Testis (tissue), 2 donors: ENCODE measurements at regions not wholly inside any gene's neighbourhood (a gene's known extent, or its start where the extent isn't known, plus 50 kb on each side); places are given as distances from the start of the nearest gene placed in this dataset.

Experiments used
- DNase-seq: peaks from one replicate; pipeline ENCODE4 v3.0.0-alpha.2; 2019
- H3K27ac ChIP-seq, 2 donors: fragments of 200-600 bp; sonication (generic); one replicate each; pipeline ENCODE4 v1.5.1; 2019
- H3K27me3 ChIP-seq: fragments of 200-600 bp; sonication (generic); one replicate; pipeline ENCODE4 v1.5.1; 2019
- H3K36me3 ChIP-seq: fragments of 200-600 bp; sonication (generic); one replicate; pipeline ENCODE4 v1.5.1; 2017; ENCODE audit warnings: low read depth; ENCODE audit errors: missing control alignments
- H3K4me1 ChIP-seq: fragments of 200-600 bp; sonication (generic); one replicate; pipeline ENCODE4 v1.5.1; 2019
- H3K4me3 ChIP-seq, 2 donors: fragments of 200-600 bp; sonication (generic); one replicate each; pipeline ENCODE4 v1.5.1; 2017 to 2019
- H3K9me3 ChIP-seq: fragments of 200-600 bp; sonication (generic); one replicate; pipeline ENCODE4 v1.5.1; 2017
- POLR2A ChIP-seq: fragments of 450-650 bp; IDR thresholded peaks from one replicate; pipeline ENCODE4 v1.6.1; 2017; ENCODE audit warnings: antibody characterized with exemption, mild to moderate bottlenecking, moderate library complexity
- WGBS, 2 donors: methylation state at CpG; one replicate each; pipeline ENCODE4 v1.1.5; 2018; 5-methylcytosine and 5-hydroxymethylcytosine counted together
- intact Hi-C: fragments of 100-400 bp; cut with DNase I; formaldehyde crosslinking; loops from one replicate; pipeline ENCODE4 v1.15.1; 2023; ENCODE audit warnings: low total_unique reads
- TF ChIP-seq, protein P1 (sequence below), 3 experiments: fragments of 450-650 bp in 2 of 3; fragments of 200-600 bp in 1 of 3; sonication (generic) in 1 of 3; IDR thresholded peaks; one replicate each; pipeline ENCODE4 v1.5.1; 2016 to 2019; ENCODE audit warnings: antibody characterized with exemption in 3 of 3, mild to moderate bottlenecking in 2 of 3, moderate library complexity in 1 of 3

DNA sequence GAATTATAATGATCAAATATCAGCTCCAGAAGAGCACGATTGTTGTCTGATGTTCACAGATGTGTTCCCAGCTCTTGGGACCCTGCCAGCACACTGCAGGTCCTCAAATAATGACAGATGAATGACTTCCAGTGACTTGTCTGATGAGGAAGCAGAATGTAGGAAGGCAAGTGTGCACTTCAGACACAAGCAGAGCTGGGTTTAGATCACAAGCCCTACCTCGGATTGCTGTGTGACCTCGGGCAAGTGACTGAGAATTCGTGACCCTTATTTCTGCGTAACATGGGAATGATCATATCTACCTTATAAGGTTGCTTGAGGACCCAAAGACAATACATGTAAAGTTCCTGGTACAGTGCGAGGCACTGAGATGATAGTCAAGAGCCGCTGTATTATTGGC lies 182.2 kb downstream of the ABCC12 start:
- H3K27me3 ChIP-seq = no peaks in the 10 kb centered on the region
- intact Hi-C loops = no loop called here
- no peak overlapping the region for H3K4me3 ChIP-seq
- H3K27ac ChIP-seq = no peak overlapping the region
- DNase-seq = no peak
- no peaks in the 10 kb centered on the region for H3K36me3 ChIP-seq
- no peaks in the 10 kb centered on the region for H3K4me1 ChIP-seq
- TF ChIP-seq, protein P1, sequence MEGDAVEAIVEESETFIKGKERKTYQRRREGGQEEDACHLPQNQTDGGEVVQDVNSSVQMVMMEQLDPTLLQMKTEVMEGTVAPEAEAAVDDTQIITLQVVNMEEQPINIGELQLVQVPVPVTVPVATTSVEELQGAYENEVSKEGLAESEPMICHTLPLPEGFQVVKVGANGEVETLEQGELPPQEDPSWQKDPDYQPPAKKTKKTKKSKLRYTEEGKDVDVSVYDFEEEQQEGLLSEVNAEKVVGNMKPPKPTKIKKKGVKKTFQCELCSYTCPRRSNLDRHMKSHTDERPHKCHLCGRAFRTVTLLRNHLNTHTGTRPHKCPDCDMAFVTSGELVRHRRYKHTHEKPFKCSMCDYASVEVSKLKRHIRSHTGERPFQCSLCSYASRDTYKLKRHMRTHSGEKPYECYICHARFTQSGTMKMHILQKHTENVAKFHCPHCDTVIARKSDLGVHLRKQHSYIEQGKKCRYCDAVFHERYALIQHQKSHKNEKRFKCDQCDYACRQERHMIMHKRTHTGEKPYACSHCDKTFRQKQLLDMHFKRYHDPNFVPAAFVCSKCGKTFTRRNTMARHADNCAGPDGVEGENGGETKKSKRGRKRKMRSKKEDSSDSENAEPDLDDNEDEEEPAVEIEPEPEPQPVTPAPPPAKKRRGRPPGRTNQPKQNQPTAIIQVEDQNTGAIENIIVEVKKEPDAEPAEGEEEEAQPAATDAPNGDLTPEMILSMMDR (IDR thresholded peaks at IDR 0.05) = no peak
- no peak for TF ChIP-seq POLR2A
- WGBS, 2 donors = 91 to 93% methylated on average over 7 of the region's 7 CpGs
- H3K9me3 ChIP-seq = no peaks in the 10 kb centered on the region

DNA sequence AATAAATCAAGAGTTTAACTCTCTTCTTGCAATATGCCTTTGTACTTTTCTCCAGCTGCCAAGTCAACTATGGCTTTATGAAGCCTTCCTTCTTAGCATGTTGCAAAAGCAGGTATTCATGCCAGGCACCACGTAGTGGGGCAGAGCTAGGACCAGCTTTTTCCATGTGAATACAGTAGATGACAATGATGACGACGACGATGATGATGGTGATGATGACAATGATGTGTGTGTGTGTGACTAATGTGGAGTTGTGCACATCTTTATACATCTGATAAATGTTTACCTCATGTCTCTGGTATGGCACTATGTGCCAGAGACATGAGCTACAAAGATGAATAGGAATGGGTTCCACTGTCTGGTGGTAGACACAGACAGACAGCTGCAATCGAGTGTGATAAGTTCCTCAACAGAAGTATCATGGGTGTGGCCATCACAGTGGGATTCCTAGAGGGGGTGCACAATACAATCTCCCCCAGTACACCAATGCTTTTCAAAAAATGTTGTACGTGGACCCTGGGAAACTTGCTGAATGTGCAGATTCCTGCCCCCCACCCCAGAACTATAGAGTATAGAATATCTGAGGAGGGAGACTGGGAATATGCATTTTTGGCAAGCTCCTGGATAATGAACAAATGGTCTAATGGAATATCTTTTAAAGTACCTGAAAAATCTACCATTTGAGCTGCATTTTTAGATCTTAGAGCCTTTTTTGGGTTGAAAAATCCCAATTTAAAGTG lies 183.4 kb downstream of the ABCC12 start:
- TF ChIP-seq POLR2A = no peak
- TF ChIP-seq, protein P1 (IDR thresholded peaks at IDR 0.05) = no peak
- Histone ChIP-seq H3K9me3 (no peaks in the 10 kb centered on the region), H3K27me3 (no peaks in the 10 kb centered on the region), H3K4me3 (no peak overlapping the region), H3K36me3 (no peaks in the 10 kb centered on the region), H3K27ac (no peak overlapping the region), H3K4me1 (no peaks in the 10 kb centered on the region)
- DNase-seq = no peak
- intact Hi-C loops = no loop called here
- 76 to 81% methylated on average over 6 of the region's 6 CpGs for WGBS, 2 donors

DNA sequence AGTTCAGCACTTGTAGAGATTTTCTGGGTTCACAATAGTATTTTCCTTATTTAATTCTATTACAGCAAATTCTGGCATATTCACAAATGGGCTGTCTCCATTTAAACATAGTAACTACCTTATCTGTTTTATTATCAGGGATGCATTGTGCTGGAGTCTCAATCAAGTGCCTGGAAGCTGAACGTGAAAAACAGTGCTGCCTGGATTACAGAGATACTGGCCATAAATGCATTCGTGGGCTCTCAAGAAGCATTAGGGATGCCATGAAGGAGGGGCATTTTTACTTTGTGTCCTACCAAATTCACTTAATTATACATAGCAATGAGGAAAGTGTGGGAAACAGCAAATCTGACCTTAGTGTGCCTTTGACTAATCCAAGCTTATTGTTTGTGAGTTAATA lies 184.6 kb downstream of the ABCC12 start:
- no peak overlapping the region for H3K4me3 ChIP-seq
- intact Hi-C loops = no loop called here
- 49 to 50% methylated on average over 2 of the region's 2 CpGs for WGBS, 2 donors
- no peak overlapping the region for H3K27ac ChIP-seq
- no peaks in the 10 kb centered on the region for H3K4me1 ChIP-seq
- no peak for DNase-seq
- no peak for TF ChIP-seq POLR2A
- TF ChIP-seq, protein P1 (IDR thresholded peaks at IDR 0.05) = no peak
- no peaks in the 10 kb centered on the region for H3K36me3 ChIP-seq
- H3K27me3 ChIP-seq = no peaks in the 10 kb centered on the region
- no peaks in the 10 kb centered on the region for H3K9me3 ChIP-seq

DNA sequence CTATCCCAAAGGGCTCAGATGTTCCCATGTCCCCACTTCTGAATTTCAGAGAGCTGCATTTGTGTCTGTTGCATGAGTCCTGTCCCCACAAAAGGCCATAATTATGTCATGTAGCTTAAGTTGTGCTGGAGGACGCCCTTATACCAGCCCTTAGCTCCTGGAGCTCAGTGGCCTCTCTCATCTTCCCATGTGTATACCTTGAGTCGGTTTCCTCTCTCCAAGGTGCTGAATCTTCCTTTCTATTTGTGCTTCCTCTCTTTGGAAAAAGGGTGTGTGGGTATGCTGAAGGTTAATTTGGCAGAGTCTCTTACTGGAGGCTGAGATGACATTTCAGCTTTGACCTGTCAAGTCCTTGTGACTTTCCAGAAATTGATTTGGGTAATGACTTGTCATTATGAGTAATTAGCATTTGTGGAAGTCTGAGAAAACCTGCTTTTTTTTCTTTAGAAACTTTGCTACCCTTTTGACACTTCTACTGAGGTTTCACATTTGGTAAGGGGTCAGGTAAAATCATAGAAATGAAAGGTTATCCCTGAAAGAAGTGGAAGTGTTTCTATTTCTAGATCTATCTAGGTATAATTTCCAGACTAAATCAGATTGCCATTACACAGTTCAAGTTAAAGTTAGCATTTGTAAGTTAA lies 185.4 kb downstream of the ABCC12 start:
- intact Hi-C loops = no loop called here
- no peak for TF ChIP-seq POLR2A
- TF ChIP-seq, protein P1 (IDR thresholded peaks at IDR 0.05) = no peak
- no peak for DNase-seq
- Histone ChIP-seq H3K4me3 (no peak overlapping the region), H3K36me3 (no peaks in the 10 kb centered on the region), H3K9me3 (no peaks in the 10 kb centered on the region), H3K27ac (no peak overlapping the region), H3K27me3 (no peaks in the 10 kb centered on the region), H3K4me1 (no peaks in the 10 kb centered on the region)
- WGBS, 2 donors = 44 to 45% methylated on average over 2 of the region's 2 CpGs

DNA sequence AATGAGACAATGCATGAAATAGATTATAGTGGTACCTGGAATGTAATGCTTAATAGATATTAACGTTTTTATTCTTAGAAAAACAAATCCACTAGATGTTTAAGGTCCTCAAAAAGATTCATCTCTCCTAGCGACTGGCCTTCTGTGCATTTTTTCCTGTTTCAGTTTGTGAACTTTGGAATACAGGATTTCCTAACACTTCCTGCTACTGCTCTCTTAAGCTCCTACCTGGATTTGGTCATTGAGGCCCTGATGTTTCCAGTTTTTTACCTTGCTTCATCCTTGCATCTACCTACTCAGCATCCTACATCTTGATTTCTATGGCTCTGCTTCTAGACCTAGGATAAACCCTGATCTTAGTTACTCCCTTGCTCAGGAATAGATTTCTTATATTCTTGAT lies 188.4 kb downstream of the ABCC12 start:
- 50 to 64% methylated on average over 2 of the region's 2 CpGs for WGBS, 2 donors
- H3K9me3 ChIP-seq = no peaks in the 10 kb centered on the region
- no peaks in the 10 kb centered on the region for H3K27me3 ChIP-seq
- no peak for TF ChIP-seq POLR2A
- H3K4me1 ChIP-seq = no peaks in the 10 kb centered on the region
- no peak overlapping the region for H3K4me3 ChIP-seq
- H3K27ac ChIP-seq = no peak overlapping the region
- DNase-seq = no peak
- no peaks in the 10 kb centered on the region for H3K36me3 ChIP-seq
- intact Hi-C loops = no loop called here
